Endothelial cell of umbilical vein (primary cell): ENCODE measurements at regions not wholly inside any gene's neighbourhood (a gene's known extent, or its start where the extent isn't known, plus 50 kb on each side); places are given as distances from the start of the nearest gene placed in this dataset.

Experiments
- CTCF ChIP-seq, 2 donors: IDR thresholded peaks; 1 replicate in 1 of 2; 2 replicates in 1 of 2; pipeline ENCODE4 v1.5.1; 2011; ENCODE audit warnings: low read length in 2 of 2, mild to moderate bottlenecking in 2 of 2, moderate library complexity in 2 of 2, control low read depth in 1 of 2, inconsistent platforms in 1 of 2, low read depth in 1 of 2; ENCODE audit not compliant: insufficient read depth in 1 of 2; ENCODE audit errors: extremely low read depth in 1 of 2
- MAX ChIP-seq: IDR thresholded peaks from 2 replicates; pipeline ENCODE4 v1.6.1; 2011; ENCODE audit not compliant: insufficient read depth, insufficient read length
- POLR2A ChIP-seq: IDR thresholded peaks from 2 replicates; pipeline ENCODE4 v1.6.1; 2012; ENCODE audit warnings: low read depth, mild to moderate bottlenecking, control low read depth, low read length

- no peak for TF ChIP-seq MAX
- no peak for TF ChIP-seq CTCF (IDR thresholded peaks at IDR 0.05; ENCODE audit: extremely low read depth in 1 of 2, insufficient read depth in 1 of 2, low read depth in 1 of 2, low read length in 2 of 2)
- no peak for TF ChIP-seq POLR2A
These were observed 559.9 kb downstream of the TSN start for GRCh38 chr2:122315306-122315705.
